Inflammatory macrophage (primary cell): ENCODE measurements at regions not wholly inside any gene's neighbourhood (a gene's known extent, or its start where the extent isn't known, plus 50 kb on each side); places are given as distances from the start of the nearest gene placed in this dataset.
"Not testable (repeated sequence)": the region's sequence is repeated elsewhere in the genome, so short reads cannot be mapped to it uniquely, and the experiment has no call there.

ENCODE experiments used
- DNase-seq, 2 donors: peaks; one replicate each; pipeline ENCODE4 v3.0.0-alpha.2; 2020 to 2022

GRCh38 chr9:115553060-115553773 lies 435.3 kb upstream of the TNC start:
- DNase-seq, result no peak

- no peak for DNase-seq
These were observed 438.5 kb upstream of the TNC start for GRCh38 chr9:115556432-115556831.

GRCh38 chr9:115575147-115575546 lies 457.2 kb upstream of the TNC start:
- DNase-seq, result no peak

- not testable (repeated sequence) for DNase-seq
These were observed 467.5 kb upstream of the TNC start for GRCh38 chr9:115585458-115585857.

- no peak for DNase-seq
These were observed 469.4 kb upstream of the TNC start for GRCh38 chr9:115587310-115587709.

GRCh38 chr9:115590011-115590410 lies 472.1 kb upstream of the TNC start:
- DNase-seq, result no peak

- peak; percentile 21 to 36 for DNase-seq
These were observed 473.6 kb upstream of the TNC start for GRCh38 chr9:115591584-115591984.

- peak in 1 of 2 donors; percentile 5 for DNase-seq
These were observed 475.7 kb upstream of the TNC start for GRCh38 chr9:115593587-115594091.

GRCh38 chr9:115594557-115594956 lies 476.6 kb upstream of the TNC start:
- no peak for DNase-seq

GRCh38 chr9:115596021-115596745 lies 478.2 kb upstream of the TNC start:
- DNase-seq, result no peak

GRCh38 chr9:115596746-115597080 lies 478.8 kb upstream of the TNC start:
- DNase-seq, result no peak

- no peak for DNase-seq
These were observed 479.5 kb upstream of the TNC start for GRCh38 chr9:115597330-115597895.

- no peak for DNase-seq
These were observed 480.8 kb upstream of the TNC start for GRCh38 chr9:115598751-115599150.

- no peak for DNase-seq
These were observed 481.9 kb upstream of the TNC start for GRCh38 chr9:115599898-115600297.

GRCh38 chr9:115601434-115601833 lies 483.5 kb upstream of the TNC start:
- no peak for DNase-seq

GRCh38 chr9:115604831-115605483 lies 487.0 kb upstream of the TNC start:
- DNase-seq, result no peak

- DNase-seq, result no peak
These were observed 488.9 kb upstream of the TNC start for GRCh38 chr9:115606838-115607237.

- no peak for DNase-seq
These were observed 496.5 kb upstream of the TNC start for GRCh38 chr9:115614326-115614999.

- DNase-seq, result no peak
These were observed 497.0 kb upstream of the TNC start for GRCh38 chr9:115615000-115615401.

- no peak for DNase-seq
These were observed 498.1 kb upstream of the TNC start for GRCh38 chr9:115615821-115616665.

- no peak for DNase-seq
These were observed 498.8 kb upstream of the TNC start for GRCh38 chr9:115616666-115617239.
